HG02938 (cell line): ENCODE measurements at regions not wholly inside any gene's neighbourhood (a gene's known extent, or its start where the extent isn't known, plus 50 kb on each side); places are given as distances from the start of the nearest gene placed in this dataset.
"Not testable (repeated sequence)": the region's sequence is repeated elsewhere in the genome, so short reads cannot be mapped to it uniquely, and the experiment has no call there.

Source experiments
- ATAC-seq: cut with Tn5 transposase; IDR thresholded peaks from one replicate; pipeline ENCODE4 v1.9.1; 2021; ENCODE audit warnings: mild to moderate bottlenecking, moderate library complexity; ENCODE audit not compliant: unreplicated experiment

- no peak for ATAC-seq
Measured at GRCh38 chr7:81198766-81199165, 279.9 kb upstream of the SEMA3C start.

DNA sequence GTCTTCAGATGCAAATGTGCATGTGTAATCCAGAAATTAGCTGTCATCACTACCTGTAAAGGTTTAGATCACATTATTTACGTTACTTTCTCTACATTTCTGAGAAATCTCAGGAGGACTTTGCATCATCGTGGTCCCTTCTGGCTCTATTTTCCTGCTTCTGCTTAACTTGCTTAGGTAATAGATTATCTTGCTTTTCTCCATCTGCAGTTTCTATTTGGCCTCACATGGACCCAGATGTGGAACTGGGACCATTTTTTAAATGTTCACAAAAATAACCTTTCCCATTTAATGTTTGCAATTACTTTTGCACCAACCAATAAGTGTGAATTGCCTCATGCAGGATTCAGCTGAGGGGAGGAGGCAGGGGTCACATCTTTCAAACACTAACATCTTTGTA lies 278.4 kb upstream of the SEMA3C start:
- no peak for ATAC-seq

- no peak for ATAC-seq
Measured at GRCh38 chr7:81195033-81195432, 276.2 kb upstream of the SEMA3C start.

DNA sequence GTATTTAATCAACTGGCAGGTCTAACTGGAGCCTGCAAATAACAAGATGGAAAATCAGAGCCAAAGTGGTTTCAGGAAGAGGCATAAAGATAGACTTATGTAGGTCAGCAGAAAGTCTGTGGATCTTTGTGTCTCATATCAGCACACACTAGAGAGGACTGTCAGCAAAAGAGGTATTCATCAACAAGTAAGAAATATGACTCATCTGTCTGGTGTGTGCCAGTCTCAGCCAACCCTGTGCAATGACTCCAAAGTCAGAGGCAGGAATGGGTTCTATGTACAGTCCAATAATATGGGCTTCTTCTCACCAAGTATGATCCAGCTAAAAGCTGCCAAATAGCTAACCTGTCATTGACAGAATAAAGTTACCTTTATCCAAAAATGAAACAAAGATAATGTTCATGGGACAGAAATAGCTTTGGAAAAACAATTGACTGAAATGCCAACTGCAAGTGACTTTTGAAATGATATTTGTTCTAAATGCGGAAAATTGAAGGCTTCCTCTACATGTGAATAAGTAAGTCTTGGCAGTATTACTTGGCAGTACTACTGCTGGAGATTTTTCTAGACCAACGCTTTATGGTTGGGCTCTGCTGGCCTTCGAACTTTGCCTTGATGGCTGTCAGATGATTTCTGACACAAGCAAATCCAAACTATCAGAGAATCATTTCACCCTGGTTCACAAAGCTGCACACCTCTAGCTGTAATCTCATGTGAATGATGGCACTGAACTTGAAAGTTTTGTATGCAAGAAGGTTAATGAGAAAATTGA lies 272.3 kb upstream of the SEMA3C start:
- no peak for ATAC-seq

DNA sequence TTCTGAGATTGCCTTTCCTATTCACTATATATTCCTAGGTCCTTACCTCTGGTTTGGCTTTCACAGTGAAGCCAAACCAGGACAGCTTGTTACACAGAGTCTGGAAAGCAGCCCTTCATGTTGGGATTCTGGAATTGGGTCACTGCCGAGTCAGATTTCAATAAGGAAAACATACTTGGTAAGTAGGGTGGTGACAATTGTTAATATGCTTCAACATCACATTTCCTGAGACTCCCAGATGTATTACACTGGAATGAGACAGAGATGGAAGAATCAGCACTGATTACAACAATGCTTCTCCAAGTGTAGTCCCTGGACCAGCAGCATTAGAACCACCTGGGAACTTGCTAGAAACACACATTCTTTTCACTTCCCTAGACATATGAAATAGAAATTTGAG lies 268.9 kb upstream of the SEMA3C start:
- no peak for ATAC-seq

DNA sequence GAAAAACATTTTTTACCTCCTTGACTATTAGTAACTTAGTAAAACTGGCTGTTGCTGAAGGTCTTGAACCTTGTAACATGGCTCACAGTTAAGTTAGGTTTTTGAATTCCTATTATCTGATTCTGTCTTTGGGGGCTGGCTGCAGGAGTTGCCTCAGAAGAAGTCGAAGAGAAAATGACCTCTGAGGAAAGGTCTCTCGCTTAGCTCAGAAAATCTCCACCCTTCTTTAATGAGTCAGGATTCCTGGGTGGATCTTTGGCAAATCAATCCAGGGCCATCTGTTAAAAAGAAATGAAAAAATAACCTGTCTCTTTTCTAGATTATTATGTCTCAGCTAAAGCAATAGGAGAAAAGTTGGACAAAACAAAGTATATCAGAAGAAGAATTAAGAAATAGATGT lies 267.8 kb upstream of the SEMA3C start:
- ATAC-seq: no peak

- ATAC-seq: no peak
Measured at GRCh38 chr7:81185072-81185471, 266.2 kb upstream of the SEMA3C start.

DNA sequence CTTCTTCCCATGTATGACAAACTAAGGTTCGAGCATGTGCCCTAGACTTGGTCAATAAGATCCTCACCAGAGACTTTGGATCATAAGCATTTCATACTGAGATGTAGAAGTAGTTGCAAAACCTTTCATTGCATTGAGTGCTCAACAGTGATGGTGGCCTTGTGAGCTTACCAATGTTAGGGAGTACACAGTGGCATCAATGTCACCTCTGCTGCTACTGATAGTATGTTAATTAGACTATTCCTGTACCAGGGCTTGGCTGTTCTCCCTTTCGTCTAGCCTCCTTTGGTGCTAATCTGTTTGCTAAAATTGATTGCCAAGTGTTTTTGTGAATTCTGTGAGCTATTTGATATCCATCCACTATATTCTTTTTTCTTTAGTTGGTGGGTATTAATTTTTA lies 264.5 kb upstream of the SEMA3C start:
- no peak for ATAC-seq

DNA sequence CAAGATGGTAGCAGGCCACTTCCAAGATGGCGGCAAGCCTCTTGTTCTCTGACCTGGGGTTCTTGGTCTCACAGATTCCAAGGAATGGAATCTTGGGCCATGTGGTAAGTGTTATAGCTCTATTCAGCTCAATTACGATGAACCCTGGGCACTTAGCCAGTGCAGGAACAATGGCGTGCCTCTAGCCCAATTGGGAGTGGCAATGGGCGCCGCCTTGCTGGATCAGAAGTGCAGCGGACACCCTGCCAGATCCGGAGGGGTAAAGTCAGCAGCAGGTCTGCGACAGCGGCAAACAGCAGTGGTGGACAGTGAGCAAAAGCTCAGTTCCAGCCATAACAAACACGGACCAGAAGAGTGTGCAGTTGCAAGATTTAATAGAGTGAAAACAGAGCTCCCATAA lies 263.2 kb upstream of the SEMA3C start:
- not testable (repeated sequence) for ATAC-seq

GRCh38 chr7:81181066-81181465 lies 262.2 kb upstream of the SEMA3C start:
- no peak for ATAC-seq

- no peak for ATAC-seq
Measured at GRCh38 chr7:81180573-81180972, 261.7 kb upstream of the SEMA3C start.

- ATAC-seq: no peak
Measured at GRCh38 chr7:81175275-81175940, 256.6 kb upstream of the SEMA3C start.

- no peak for ATAC-seq
Measured at GRCh38 chr7:81173766-81174281, 255.0 kb upstream of the SEMA3C start.

DNA sequence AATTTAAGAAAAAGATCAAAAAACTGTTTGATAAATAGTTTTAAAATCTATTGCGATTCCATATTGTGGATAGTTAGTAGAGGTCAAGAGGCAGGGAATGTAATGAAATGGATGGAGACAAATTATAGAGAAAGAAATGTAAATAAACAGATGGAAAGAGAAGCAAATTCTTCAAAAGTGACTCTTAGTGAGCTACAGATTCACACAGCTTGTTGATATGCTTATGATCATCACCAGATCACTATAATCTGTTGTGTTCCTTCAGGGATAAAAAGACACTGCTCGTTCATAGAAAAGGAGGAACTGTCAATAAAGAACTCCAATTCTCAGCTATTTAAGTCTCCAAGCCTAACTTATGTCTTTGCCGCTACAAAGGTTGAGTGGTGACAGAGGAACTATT lies 251.4 kb upstream of the SEMA3C start:
- no peak for ATAC-seq

GRCh38 chr7:81167934-81168333 lies 249.1 kb upstream of the SEMA3C start:
- no peak for ATAC-seq

- ATAC-seq: no peak
Measured at GRCh38 chr7:81165070-81165469, 246.2 kb upstream of the SEMA3C start.

DNA sequence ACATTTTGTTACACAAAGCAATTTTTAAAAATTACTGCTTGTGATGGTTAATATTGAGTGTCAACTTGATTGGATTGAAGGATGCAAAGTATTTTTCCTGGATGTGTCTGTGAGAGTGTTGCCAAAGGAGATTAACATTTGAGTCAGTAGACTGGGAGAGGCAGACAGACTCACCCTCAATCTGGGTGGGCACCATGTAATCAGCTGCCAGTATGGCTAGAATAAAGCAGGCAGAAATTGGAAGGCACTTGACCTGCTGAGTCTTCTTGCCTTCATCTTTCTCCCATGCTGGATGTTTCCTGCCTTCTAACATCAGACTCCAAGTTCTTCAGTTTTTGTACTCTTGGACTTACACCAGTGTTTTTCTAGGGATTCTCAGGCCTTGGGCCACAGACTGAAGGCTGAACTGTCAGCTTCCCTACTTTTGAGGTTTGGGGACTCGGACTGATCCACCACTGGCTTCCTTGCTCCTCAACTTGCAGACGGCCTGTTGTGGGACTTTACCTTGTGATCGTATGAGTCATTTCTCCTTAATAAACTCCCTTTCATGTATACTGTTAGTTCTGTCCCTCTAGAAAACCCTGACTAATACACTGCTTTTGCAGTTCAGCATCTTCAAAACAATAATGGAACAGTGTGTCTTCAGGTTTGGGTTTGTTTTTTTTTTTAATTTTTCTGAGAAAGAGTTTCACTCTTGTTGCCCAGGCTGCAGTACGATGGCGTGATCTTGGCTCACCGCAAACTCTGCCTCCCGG lies 244.1 kb upstream of the SEMA3C start:
- no peak for ATAC-seq

DNA sequence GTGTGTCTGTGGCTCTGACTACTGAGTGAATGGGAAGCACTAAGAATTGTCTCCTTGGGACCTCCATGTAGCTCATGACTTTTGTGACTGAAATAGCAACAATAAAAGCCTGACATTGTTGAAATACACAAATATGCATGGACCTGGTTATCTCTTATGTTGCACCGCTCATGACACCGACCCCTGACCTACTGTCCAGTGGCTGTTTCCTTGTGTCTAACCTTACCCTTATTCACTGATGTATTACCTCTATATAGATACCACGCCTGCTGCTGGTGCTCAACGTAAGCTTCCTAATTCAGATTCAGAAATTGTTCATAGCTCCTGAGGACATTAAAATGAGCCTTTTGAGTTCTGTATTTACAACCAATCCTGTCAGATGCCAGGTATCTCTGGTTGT lies 243.4 kb upstream of the SEMA3C start:
- no peak for ATAC-seq

DNA sequence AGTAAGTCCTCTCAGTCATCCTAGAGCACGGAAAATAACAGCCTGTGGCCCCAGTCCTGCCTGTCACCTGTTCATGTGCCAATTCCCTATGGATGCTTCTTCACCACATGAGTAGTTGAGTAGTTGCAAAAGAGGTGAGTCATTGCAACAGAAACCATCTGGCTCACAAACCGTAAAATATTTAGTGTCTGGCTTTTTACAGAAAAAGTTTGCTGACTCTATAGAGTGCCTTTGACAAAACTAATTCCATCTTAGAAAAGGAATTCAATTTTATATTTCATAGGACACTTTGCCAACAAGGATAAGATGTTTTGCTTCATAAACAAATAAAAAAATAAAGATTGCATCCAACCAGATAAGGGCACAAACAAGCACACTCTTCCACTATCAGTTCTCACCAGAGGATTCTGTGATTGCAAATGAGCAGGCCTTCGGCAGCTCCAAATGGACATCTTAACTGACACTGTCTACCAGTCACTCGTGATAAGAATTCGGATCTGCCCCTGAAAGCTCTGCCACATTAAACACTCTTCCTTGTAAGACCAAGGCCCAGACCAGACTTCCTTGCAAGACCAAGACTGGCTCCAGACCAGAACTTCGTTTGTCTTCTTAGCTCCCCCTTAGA lies 242.7 kb upstream of the SEMA3C start:
- no peak for ATAC-seq

DNA sequence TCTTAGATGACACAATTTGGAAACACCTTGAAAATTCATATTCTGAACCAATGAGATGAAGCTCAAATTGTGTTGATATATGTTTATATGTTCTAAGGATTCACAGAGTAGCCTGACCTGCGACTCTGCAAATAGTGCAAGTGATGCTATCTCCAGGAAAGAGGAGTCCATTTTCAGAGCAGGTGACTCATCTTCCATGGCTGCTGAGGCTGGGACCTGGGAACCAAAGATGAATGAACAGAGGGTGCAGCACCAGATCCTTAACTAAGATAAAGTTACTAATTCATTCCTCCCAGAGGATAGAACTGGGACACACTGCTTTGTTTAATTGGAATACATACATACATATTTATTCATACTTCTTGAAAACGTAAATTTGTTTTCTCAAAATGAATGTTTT lies 240.6 kb upstream of the SEMA3C start:
- ATAC-seq: no peak

DNA sequence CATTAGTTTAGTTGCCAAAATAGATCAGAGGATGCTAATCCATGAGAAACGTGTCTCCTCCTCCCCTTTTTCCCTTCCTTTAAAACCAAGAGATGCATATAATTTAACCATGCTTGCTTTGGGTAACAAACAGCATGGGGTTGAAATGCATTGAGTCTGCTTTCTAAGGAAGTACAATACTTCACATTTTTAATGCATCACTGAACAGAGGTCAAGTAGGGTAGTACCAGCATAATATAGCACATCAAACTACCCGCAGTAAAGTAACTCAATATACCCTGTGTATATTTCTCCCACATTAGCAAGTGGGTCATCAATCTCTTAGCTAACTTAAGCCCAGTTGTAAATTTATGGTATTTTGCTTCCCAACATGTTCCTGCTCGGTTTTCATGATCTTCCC lies 239.3 kb upstream of the SEMA3C start:
- ATAC-seq: no peak
